ENCODE measurements at regions not wholly inside any gene's neighbourhood (a gene's known extent, or its start where the extent isn't known, plus 50 kb on each side); places are given as distances from the start of the nearest gene placed in this dataset.

DNA sequence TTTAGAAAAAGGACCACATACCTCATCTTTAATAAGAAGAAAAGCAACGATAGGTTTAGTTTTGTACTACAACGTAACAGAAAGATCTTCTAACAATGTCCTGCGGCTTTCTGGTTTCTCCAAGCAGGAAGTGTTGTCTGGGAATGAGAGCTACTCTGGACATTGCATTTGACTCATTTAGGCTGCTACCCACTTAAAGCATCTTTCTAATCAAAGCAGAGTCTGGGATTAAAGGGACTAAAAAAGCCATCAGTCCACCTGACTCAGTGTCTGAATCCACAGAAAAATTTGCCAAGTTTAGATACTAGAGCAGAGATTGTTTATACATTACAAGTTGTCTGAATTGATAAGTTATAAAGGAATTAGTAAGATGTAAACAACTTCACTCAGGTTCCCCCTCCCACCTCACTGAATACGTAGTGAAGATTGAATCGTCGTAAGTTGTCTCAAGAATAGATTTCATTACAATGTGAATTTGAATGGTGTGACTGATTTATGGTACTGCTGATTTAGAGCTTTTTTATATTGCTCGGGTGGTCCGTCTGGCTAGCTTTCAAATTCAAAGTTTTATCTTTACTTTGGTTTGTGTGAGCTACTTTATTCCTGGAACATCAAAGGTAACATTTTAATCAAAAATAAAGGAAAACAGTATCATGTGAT lies 70.2 kb upstream of the SMIM21 start:
- no peak overlapping the region for H3K4me3 ChIP-seq
- H3K4me2 ChIP-seq = no peak overlapping the region
- no peak for ATAC-seq
- H3K27ac ChIP-seq (ENCODE audit: low read depth) = no peak overlapping the region
- no peaks in the 10 kb centered on the region for H3K36me3 ChIP-seq (ENCODE audit: insufficient read depth)
- no peaks in the 10 kb centered on the region for H3K9me2 ChIP-seq (ENCODE audit: insufficient read depth)
- no peak overlapping the region for H2AFZ ChIP-seq
- H3K4me3 Mint-ChIP-seq = no peak overlapping the region
- TF ChIP-seq NANOG (IDR thresholded peaks at IDR 0.05; ENCODE audit: borderline replicate concordance) (no peak), ZNF462 (CRISPR knock-in tag; IDR thresholded peaks at IDR 0.05) (no peak), CTCF (conservative IDR thresholded peaks at IDR 0.05; ENCODE audit: low read depth in 2 of 2) (no peak), ZNF331 (CRISPR knock-in tag; IDR thresholded peaks at IDR 0.05; ENCODE audit: low read depth) (no peak), STAT1 (IDR thresholded peaks at IDR 0.05; ENCODE audit: unreplicated experiment) (no peak)
- no peaks in the 10 kb centered on the region for H4K20me1 ChIP-seq (replicated peaks; ENCODE audit: insufficient read depth)
- H3K27me3 Mint-ChIP-seq (ENCODE audit: insufficient read depth, low read depth, poor library complexity) = no peaks in the 10 kb centered on the region
- H3K27me3 ChIP-seq (ENCODE audit: insufficient read depth) = no peaks in the 10 kb centered on the region
- no peaks in the 10 kb centered on the region for H3K9me3 Mint-ChIP-seq
- no peaks in the 10 kb centered on the region for H3K79me2 ChIP-seq (replicated peaks; ENCODE audit: insufficient read depth)
- no peaks in the 10 kb centered on the region for H3F3A ChIP-seq (replicated peaks; ENCODE audit: low read depth)
- no peaks in the 10 kb centered on the region for H3K36me3 Mint-ChIP-seq (ENCODE audit: low read depth)
- DNase-seq (ENCODE audit: low spot score) = no peak
- no peak overlapping the region for H3K27ac Mint-ChIP-seq
- no peaks in the 10 kb centered on the region for H3K4me1 Mint-ChIP-seq
- H3K4me1 ChIP-seq (ENCODE audit: insufficient read depth) = no peaks in the 10 kb centered on the region

Data from GM23338 (cell line).